NT2/D1 (cell line): ENCODE measurements at regions not wholly inside any gene's neighbourhood (a gene's known extent, or its start where the extent isn't known, plus 50 kb on each side); places are given as distances from the start of the nearest gene placed in this dataset.

Experiments used
- SUZ12 ChIP-seq: IDR thresholded peaks from 2 replicates; pipeline ENCODE4 v1.6.1; 2011; ENCODE audit not compliant: insufficient read length, insufficient read depth; ENCODE audit errors: extremely low read depth
- YY1 ChIP-seq: IDR thresholded peaks from 2 replicates; pipeline ENCODE4 v1.6.1; 2011; ENCODE audit not compliant: insufficient read length, insufficient read depth
- ZNF274 ChIP-seq: IDR thresholded peaks from 2 replicates; pipeline ENCODE4 v1.6.1; 2011; ENCODE audit warnings: mild to moderate bottlenecking, low read depth, low read length

- TF ChIP-seq YY1 (no peak), ZNF274 (no peak), SUZ12 (no peak)
Measured at GRCh38 chr9:83141887-83142286, 78.9 kb upstream of the RASEF start.
